Osteoblast (primary cell): ENCODE measurements at regions not wholly inside any gene's neighbourhood (a gene's known extent, or its start where the extent isn't known, plus 50 kb on each side); places are given as distances from the start of the nearest gene placed in this dataset.

ENCODE experiments used
- DNase-seq: peaks from one replicate; pipeline ENCODE4 v3.0.0; 2011; ENCODE audit warnings: low spot score, mixed read lengths; ENCODE audit not compliant: insufficient read length; ENCODE audit errors: missing footprints
- H2AFZ ChIP-seq: 2 replicates; pipeline ENCODE4 v1.6.0; 2011; ENCODE audit warnings: mild to moderate bottlenecking, low read length
- H3K27ac ChIP-seq: 2 replicates; pipeline ENCODE4 v1.5.1; 2011; ENCODE audit warnings: mild to moderate bottlenecking, low read depth, low read length, moderate library complexity
- H3K27me3 ChIP-seq: 2 replicates; pipeline ENCODE4 v1.6.0; 2012; ENCODE audit warnings: mild to moderate bottlenecking, control low read depth, inconsistent platforms, low read length, moderate library complexity; ENCODE audit not compliant: insufficient read depth
- H3K36me3 ChIP-seq: 2 replicates; pipeline ENCODE4 v1.5.1; 2011; ENCODE audit warnings: mild to moderate bottlenecking, low read length, control low read depth, moderate library complexity; ENCODE audit not compliant: insufficient read depth
- H3K4me1 ChIP-seq: 2 replicates; pipeline ENCODE4 v1.5.1; 2011; ENCODE audit warnings: mild to moderate bottlenecking, low read length, control low read depth, moderate library complexity; ENCODE audit not compliant: insufficient read depth
- H3K4me2 ChIP-seq: 2 replicates; pipeline ENCODE4 v1.6.0; 2011; ENCODE audit warnings: mild to moderate bottlenecking, low read length; ENCODE audit not compliant: insufficient read depth
- H3K4me3 ChIP-seq: fragments of 200-600 bp; sonication (generic); 3 replicates; pipeline ENCODE4 v1.5.1; 2012; ENCODE audit warnings: mild to moderate bottlenecking, low read length, inconsistent platforms; ENCODE audit not compliant: insufficient read depth
- H3K79me2 ChIP-seq: 2 replicates; pipeline ENCODE4 v1.6.0; 2012; ENCODE audit warnings: mild to moderate bottlenecking, low read length, control low read depth, inconsistent platforms; ENCODE audit not compliant: insufficient read depth
- H3K9me3 ChIP-seq: 2 replicates; pipeline ENCODE4 v1.5.1; 2011; ENCODE audit warnings: low read depth, low read length, control low read depth
- H4K20me1 ChIP-seq: 2 replicates; pipeline ENCODE4 v1.6.0; 2012; ENCODE audit warnings: mild to moderate bottlenecking, low read length, control low read depth; ENCODE audit not compliant: insufficient read depth
- TF ChIP-seq, protein P1 (sequence below): IDR thresholded peaks from 2 replicates; pipeline ENCODE4 v1.5.1; 2011; ENCODE audit warnings: mild to moderate bottlenecking, low read depth, low read length, moderate library complexity; ENCODE audit errors: extremely low read depth

DNA sequence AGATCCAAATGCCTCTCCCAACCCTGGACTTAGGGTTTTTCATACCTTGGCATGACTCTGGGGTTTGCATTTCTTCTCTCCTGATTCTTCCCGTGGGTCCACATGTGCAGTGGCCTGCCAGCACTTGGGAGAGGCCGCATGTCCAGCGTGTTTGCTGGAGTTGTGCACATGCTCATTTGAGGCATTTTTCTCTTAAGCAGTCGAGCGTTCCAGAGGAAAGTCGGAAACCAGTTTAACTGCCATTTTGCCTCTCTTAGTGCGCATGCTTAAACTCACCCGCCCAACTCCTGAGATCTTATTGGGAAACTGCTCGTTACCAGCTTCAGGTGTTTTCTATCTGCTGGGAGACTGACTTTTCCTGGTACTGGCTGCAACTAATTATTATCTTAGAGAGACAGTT lies 888.4 kb upstream of the PHF14 start:
- DNase-seq = no peak
- Histone ChIP-seq H3K4me1 (no peaks in the 10 kb centered on the region), H3K4me2 (no peak overlapping the region), H3K27ac (no peak overlapping the region), H3K79me2 (no peaks in the 10 kb centered on the region), H3K9me3 (no peaks in the 10 kb centered on the region), H3K36me3 (no peaks in the 10 kb centered on the region), H4K20me1 (no peaks in the 10 kb centered on the region), H2AFZ (no peak overlapping the region), H3K27me3 (no peaks in the 10 kb centered on the region), H3K4me3 (no peak overlapping the region)
- TF ChIP-seq, protein P1, sequence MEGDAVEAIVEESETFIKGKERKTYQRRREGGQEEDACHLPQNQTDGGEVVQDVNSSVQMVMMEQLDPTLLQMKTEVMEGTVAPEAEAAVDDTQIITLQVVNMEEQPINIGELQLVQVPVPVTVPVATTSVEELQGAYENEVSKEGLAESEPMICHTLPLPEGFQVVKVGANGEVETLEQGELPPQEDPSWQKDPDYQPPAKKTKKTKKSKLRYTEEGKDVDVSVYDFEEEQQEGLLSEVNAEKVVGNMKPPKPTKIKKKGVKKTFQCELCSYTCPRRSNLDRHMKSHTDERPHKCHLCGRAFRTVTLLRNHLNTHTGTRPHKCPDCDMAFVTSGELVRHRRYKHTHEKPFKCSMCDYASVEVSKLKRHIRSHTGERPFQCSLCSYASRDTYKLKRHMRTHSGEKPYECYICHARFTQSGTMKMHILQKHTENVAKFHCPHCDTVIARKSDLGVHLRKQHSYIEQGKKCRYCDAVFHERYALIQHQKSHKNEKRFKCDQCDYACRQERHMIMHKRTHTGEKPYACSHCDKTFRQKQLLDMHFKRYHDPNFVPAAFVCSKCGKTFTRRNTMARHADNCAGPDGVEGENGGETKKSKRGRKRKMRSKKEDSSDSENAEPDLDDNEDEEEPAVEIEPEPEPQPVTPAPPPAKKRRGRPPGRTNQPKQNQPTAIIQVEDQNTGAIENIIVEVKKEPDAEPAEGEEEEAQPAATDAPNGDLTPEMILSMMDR = no peak

DNA sequence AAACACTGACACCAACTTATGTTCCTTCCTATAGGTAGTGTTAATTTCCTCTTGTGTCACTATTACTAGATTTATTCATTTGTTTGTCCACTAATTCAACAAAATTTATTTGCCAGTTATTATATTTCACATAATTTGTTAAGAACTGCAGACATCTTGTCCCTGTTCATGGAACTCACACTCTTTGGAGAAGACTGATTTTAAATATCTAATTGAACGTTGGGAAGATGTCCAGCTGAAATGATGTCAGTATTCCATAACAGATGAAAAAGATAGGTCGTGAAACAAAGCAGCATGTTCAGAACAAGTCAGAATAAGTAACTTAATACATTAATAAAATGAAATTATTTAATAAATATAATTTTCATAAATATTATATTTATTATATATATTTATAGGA lies 873.1 kb upstream of the PHF14 start:
- H3K9me3 ChIP-seq = peaks cover 4% of the 10 kb centered on the region
- H3K27me3 ChIP-seq = no peaks in the 10 kb centered on the region
- H3K36me3 ChIP-seq = no peaks in the 10 kb centered on the region
- H3K4me1 ChIP-seq = no peaks in the 10 kb centered on the region
- H4K20me1 ChIP-seq = no peaks in the 10 kb centered on the region
- no peaks in the 10 kb centered on the region for H3K79me2 ChIP-seq
- no peak overlapping the region for H3K4me2 ChIP-seq
- TF ChIP-seq, protein P1 = no peak
- no peak overlapping the region for H3K27ac ChIP-seq
- H2AFZ ChIP-seq = no peak overlapping the region
- H3K4me3 ChIP-seq = no peak overlapping the region
- no peak for DNase-seq

DNA sequence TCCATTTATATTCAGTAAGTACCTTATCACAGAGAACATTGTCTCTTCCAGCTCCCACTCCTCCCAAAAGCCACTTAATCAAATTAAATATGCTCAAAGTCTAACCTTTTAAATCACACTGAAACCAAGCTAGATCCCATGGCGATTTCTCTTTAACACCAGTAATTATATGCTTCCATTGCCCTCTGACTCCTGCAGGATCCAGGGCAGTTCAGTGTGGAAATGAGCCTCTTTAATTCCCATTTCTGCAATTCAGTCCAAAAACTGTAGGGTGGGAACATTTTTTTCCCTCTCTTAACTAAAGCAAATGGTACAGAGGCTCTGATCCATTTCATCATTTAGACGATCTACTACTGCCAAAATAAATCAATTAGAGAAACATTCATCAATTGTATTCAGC lies 872.3 kb upstream of the PHF14 start:
- Histone ChIP-seq H4K20me1 (no peaks in the 10 kb centered on the region), H3K9me3 (peaks cover 4% of the 10 kb centered on the region), H3K79me2 (no peaks in the 10 kb centered on the region), H3K4me2 (no peak overlapping the region), H3K27me3 (no peaks in the 10 kb centered on the region), H3K4me1 (no peaks in the 10 kb centered on the region), H3K27ac (no peak overlapping the region), H2AFZ (no peak overlapping the region), H3K4me3 (no peak overlapping the region), H3K36me3 (no peaks in the 10 kb centered on the region)
- TF ChIP-seq, protein P1 = no peak
- DNase-seq = no peak

DNA sequence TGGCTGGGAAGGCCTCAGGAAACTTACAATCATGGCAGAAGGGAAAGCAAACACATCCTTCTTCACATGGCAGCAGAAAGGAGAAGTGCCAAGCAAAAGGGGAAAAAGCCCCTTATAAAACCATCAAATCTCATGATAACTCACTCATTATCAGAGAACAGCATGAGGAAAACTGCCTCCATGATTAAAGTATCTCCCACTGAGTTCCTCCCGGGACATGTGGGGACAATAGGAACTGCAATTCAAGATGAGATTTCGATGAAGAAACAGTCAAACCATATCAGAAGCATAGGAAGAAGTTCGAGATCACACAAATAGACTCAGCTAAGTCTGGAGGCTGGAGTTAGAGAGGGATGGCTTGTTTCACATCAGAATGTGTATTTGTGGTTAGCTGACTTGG lies 869.4 kb upstream of the PHF14 start:
- no peak overlapping the region for H2AFZ ChIP-seq
- H4K20me1 ChIP-seq = no peaks in the 10 kb centered on the region
- no peaks in the 10 kb centered on the region for H3K4me1 ChIP-seq
- H3K79me2 ChIP-seq = no peaks in the 10 kb centered on the region
- no peaks in the 10 kb centered on the region for H3K36me3 ChIP-seq
- H3K4me2 ChIP-seq = no peak overlapping the region
- no peak overlapping the region for H3K4me3 ChIP-seq
- H3K27me3 ChIP-seq = no peaks in the 10 kb centered on the region
- peak; percentile 27 for DNase-seq
- no peak overlapping the region for H3K27ac ChIP-seq
- TF ChIP-seq, protein P1 = no peak
- peaks cover 4% of the 10 kb centered on the region for H3K9me3 ChIP-seq
